Stimulated activated CD4-positive, alpha-beta T cell treated with anti-CD3 and anti-CD28 coated beads, Interleukin-4, amount 100 ng/mL, for 4 hours (primary cell): ENCODE measurements at regions not wholly inside any gene's neighbourhood (a gene's known extent, or its start where the extent isn't known, plus 50 kb on each side); places are given as distances from the start of the nearest gene placed in this dataset.
"Not testable (repeated sequence)": the region's sequence is repeated elsewhere in the genome, so short reads cannot be mapped to it uniquely, and the experiment has no call there.

Source experiments
- DNase-seq, 2 experiments: peaks; one replicate each; pipeline ENCODE4 v3.0.0-alpha.2; 2020

DNA sequence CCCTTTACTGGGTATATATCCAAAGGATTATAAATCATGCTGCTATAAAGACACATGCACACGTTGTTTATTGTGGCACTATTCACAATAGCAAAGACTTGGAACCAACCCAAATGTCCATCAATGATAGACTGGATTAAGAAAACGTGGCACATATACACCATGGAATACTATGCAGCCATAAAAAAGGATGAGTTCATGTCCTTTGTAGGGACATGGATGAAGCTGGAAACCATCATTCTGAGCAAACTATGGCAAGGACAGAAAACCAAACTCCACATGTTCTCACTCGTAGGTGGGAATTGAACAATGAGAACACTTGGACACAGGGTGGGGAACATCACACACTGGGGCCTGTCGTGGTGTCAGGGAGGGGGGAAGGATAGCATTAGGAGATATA lies 59.2 kb downstream of the CXorf49B start:
- not testable (repeated sequence) for DNase-seq

DNA sequence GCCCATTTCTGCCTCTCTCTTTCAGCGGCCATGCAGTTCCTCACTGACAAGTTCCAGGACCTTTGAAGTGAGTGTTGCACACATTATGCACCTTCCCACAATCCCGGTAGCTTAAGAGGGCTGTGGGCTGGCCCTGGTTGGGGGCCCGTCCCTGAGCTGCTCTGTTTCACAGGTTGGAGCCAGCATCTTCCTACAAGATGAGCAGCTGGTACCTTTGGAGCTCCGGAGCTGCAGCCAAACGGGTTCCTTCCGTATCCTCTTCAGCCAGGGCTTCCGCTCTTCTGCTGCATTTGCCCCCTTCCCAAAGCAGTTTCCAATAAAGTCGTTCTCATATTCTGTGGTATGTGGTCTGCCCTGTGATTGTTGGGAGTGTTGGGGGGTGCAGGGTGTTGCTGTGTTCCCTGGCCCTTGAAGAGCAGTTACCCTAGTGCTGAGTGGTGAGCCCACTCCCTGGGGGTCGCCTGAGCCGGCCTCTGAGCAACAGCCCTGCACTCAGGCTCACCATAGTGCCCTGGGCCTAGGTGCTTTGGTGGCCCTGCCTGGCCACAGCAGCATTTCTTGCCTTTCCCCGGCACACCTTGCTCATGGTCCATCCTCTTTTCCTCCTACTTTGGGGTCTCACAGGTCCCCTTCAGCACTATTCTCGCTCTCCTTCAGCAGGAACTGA lies 60.4 kb downstream of the CXorf49B start:
- no peak for DNase-seq

DNA sequence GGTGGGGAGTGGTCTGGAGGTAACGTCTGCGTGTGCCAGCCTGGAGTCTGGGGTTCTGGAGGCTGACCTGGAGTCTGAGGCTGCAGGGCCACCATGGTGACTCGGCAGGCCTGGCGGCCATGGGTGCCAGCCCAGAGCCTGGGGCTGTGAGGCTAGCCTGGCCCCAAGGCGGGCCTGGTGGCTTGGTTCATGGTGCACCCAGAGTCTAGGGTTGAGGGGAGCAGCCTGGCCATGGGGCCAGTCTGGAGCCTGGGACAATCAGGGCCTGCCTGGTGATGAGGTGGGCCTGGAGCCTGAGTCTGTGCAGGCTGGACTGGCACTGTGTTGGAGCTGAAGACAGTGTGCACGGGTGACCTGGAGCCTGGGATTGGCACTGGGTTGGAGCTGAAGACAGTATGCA lies 64.9 kb downstream of the CXorf49B start:
- no peak for DNase-seq

DNA sequence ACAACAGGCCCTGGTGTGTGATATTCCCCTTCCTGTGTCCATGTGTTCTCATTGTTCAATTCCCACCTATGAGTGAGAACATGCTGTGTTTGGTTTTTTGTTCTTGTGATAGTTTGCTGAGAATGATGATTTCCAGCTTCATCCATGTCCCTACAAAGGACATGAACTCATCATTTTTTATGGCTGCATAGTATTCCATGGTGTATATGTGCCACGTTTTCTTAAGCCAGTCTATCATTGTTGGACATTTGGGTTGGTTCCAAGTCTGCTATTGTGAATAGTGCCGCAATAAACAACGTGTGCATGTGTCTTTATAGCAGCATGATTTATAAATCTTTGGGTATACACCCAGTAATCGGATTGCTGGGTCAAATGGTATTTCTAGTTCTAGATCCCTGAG lies 72.6 kb upstream of the NHSL2 start:
- not testable (repeated sequence) for DNase-seq

DNA sequence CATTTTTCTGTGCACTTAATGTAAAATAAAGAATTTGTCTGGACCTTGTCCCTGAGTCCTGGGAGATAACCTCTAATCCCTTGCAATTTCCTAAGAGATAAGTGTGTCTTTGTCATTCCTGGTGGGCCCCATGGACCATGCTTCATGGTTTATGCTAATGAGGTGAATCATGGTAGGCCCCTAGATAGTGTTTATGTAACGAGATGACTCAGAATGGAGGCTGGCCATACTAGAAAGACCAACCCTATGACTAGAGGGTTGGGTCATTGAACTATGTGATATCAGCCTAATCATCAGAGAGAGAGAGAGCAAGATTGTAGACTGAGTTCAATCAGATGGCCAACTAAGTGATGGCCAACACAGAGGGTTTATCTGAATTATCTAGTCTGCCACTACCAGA lies 64.2 kb upstream of the NHSL2 start:
- no peak for DNase-seq

DNA sequence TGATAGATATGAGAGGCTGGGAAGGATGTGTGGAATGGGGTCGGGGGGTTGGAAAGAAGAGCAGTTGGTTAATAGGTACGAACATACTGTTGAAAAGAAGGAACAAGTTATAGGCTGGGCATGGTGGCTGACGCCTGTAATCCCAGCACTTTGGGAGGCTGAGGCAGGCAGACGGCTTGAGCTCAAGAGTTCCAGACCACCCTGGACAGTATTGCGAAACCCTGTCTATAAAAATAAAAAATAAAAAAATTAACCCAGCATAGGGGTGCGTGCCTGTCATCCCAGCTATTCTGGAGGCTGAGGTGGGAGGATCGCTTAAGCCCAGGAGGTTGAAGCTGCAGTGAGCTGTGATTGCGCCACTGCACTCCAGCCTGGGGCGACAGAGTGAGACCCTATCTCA lies 58.5 kb upstream of the NHSL2 start:
- no peak for DNase-seq

DNA sequence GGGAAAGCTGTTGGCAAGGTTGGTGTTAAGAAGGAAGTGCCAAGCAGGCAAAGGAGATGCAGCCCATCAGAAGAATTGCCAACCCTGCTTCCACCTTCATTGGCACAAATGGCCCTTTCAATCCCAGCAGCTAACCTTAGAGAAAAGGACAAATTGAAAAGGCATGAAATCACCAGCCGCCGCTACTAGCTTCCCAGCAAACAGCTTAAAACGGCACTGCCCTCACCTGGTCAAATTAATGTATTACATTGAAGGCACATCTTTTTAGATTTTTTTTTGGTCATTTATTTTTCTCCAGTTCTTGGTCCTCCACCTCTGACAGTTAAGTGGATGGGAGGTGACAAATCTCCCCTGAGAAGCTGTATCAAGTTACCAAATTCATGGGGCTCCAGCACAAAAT lies 51.0 kb upstream of the NHSL2 start:
- peak in 1 of 2 experiments; percentile 12 for DNase-seq
